ENCODE measurements at regions not wholly inside any gene's neighbourhood (a gene's known extent, or its start where the extent isn't known, plus 50 kb on each side); places are given as distances from the start of the nearest gene placed in this dataset.
"Not testable (repeated sequence)": the region's sequence is repeated elsewhere in the genome, so short reads cannot be mapped to it uniquely, and the experiment has no call there.

- H3K9me3 ChIP-seq, result 0 out of 2 replicates have a peak, but pooled peaks cover 2% of the 10 kb centered on the region
- TF ChIP-seq CTCF (IDR thresholded peaks at IDR 0.05; ENCODE audit: low read depth, low read length), result no peak
- peaks cover 15% of the 10 kb centered on the region; the same call in 1 of the 2 replicates for H3K4me1 ChIP-seq
- H3K27me3 ChIP-seq, result no peaks in the 10 kb centered on the region
- H3K4me3 ChIP-seq (ENCODE audit: low read depth, low read length), result no peak overlapping the region
- no peaks in the 10 kb centered on the region for H3K36me3 ChIP-seq
- no peak for DNase-seq
These were observed 50.4 kb upstream of the ST3GAL6 start for GRCh38 chr3:98712726-98713125.

GRCh38 chr3:98713332-98713731 is 49.8 kb upstream of the ST3GAL6 start:
- not testable (repeated sequence) for H3K9me3 ChIP-seq; DNase-seq; H3K36me3 ChIP-seq; H3K27me3 ChIP-seq; H3K4me3 ChIP-seq (ENCODE audit: low read depth, low read length)
- peaks cover 15% of the 10 kb centered on the region; the same call in 1 of the 2 replicates for H3K4me1 ChIP-seq

Measured in BE2C (cell line).